GM10248 (cell line): ENCODE measurements at regions not wholly inside any gene's neighbourhood (a gene's known extent, or its start where the extent isn't known, plus 50 kb on each side); places are given as distances from the start of the nearest gene placed in this dataset.

ENCODE experiments used
- CTCF ChIA-PET: fragments of 300-600 bp; sonication (Branson Sonifier 250); formaldehyde crosslinking; extraction: SDS; loops from one replicate; lab custom pipeline; 2021; ENCODE audit warnings: antibody characterized with exemption; lab: Yijun Ruan, JAX
- POLR2A ChIA-PET: fragments of 350-650 bp; sonication (Branson Sonifier 250); formaldehyde crosslinking; extraction: SDS; loops from one replicate; lab custom pipeline; 2020; ENCODE audit warnings: antibody characterized with exemption; lab: Yijun Ruan, JAX
- DNase-seq: peaks from one replicate; pipeline ENCODE4 v3.0.0; 2012; ENCODE audit errors: extremely low spot score
- CTCF ChIP-seq: IDR thresholded peaks from 2 replicates; pipeline ENCODE4 v1.5.1; 2012; ENCODE audit warnings: mild to moderate bottlenecking, low read depth; ENCODE audit errors: extremely low read depth, missing control alignments, control extremely low read depth

DNA sequence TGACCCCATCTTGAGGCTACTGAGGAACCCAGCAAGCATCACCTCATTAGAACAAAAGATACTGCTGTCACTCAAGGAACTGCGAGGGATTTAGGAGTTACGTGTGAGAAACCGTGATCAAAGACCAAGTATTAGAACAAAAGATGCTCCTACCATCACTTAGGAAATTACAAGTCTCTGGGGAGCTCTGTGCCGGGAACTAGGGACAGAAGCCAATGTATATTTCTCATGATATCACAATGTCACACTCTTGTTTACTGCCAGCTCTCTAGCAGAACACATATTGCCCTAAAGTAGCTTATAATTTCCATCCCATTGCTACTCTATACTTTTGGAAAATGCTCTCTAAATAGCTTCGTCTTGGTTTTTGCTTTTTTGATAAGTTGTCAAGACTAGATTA, 214.5 kb downstream of the HS3ST3A1 start:
- TF ChIP-seq CTCF = no peak
- no peak for DNase-seq
- ChIA-PET POLR2A (no interaction called here), CTCF (no interaction called here)

- ChIA-PET CTCF (no interaction called here), POLR2A (no interaction called here)
- DNase-seq = no peak
- no peak for TF ChIP-seq CTCF
These were observed 216.2 kb downstream of the HS3ST3A1 start for GRCh38 chr17:13385481-13385911.

DNA sequence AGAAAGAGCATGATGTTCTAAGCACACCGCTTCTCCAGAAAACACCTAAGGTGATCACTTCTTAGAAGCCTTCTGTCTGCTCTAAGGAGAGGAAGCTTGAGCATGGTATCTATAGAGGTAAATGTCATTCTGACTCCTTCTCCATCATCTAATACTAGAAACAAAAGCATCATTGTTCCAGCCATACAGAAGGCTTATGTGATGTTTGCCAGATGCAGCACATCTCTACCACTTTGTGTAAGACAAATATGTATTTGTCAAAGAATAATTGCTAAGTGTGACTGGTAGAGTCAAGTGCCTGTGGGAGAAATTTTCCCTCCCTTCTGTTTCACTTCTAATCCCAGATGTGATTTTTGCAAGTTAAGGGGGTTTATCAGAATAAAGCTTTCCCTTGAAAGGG, 217.1 kb downstream of the HS3ST3A1 start:
- ChIA-PET CTCF (no interaction called here), POLR2A (no interaction called here)
- no peak for DNase-seq
- TF ChIP-seq CTCF = no peak

- CTCF ChIA-PET = no interaction called here
- POLR2A ChIA-PET = no interaction called here
- no peak for TF ChIP-seq CTCF
These were observed 223.4 kb downstream of the HS3ST3A1 start for GRCh38 chr17:13378361-13378760.

GRCh38 chr17:13374203-13375143, 227.3 kb downstream of the HS3ST3A1 start:
- no peak for TF ChIP-seq CTCF
- POLR2A ChIA-PET = no interaction called here
- DNase-seq = no peak
- CTCF ChIA-PET = interaction anchor here (1.3 kb wide), 1 partner anchor 10 kb away, joined by 3 read pairs; no protein-coding TSS in a partner anchor

More at GRCh38 chr17:13378361-13378760, 223.4 kb downstream of the HS3ST3A1 start:
- no peak for DNase-seq

DNA sequence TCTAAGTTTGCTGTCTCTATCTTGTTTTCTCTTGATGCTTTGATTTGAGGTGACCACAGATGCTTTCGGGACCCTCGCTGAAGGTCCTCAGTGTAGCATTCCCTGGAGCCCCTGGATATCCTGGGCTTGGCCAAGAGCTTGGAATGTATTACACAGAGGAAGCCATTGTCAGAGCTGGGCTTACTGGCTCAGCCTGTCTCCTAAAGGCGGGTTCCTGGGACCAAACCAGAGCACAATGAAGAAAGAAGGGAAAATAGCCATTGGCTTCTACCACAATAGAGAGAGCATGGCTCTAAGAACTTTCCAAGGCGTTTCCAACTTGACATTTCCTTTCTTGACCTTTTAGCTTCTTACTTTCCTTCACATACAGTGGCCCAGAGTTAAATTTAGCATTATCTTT, 229.3 kb downstream of the HS3ST3A1 start:
- no peak for TF ChIP-seq CTCF
- DNase-seq = no peak
- CTCF ChIA-PET = interaction anchor here (0.9 kb wide), 1 partner anchor 9 kb away, joined by 5 read pairs; no protein-coding TSS in a partner anchor

More for the DNA sequence above, 229.3 kb downstream of the HS3ST3A1 start:
- POLR2A ChIA-PET = no interaction called here
